GM04503 (cell line): ENCODE measurements at regions not wholly inside any gene's neighbourhood (a gene's known extent, or its start where the extent isn't known, plus 50 kb on each side); places are given as distances from the start of the nearest gene placed in this dataset.

Experiments used
- DNase-seq: peaks from one replicate; pipeline ENCODE4 v3.0.0-alpha.2; 2012; ENCODE audit warnings: low read depth

GRCh38 chr11:123303924-123304323 lies 108.9 kb upstream of the CLMP start:
- DNase-seq = no peak

GRCh38 chr11:123302751-123303195 lies 107.7 kb upstream of the CLMP start:
- peak; percentile 45 for DNase-seq

- DNase-seq = no peak
These were observed 106.8 kb upstream of the CLMP start for GRCh38 chr11:123301696-123302400.

- no peak for DNase-seq
These were observed 106.1 kb upstream of the CLMP start for GRCh38 chr11:123301013-123301591.

DNA sequence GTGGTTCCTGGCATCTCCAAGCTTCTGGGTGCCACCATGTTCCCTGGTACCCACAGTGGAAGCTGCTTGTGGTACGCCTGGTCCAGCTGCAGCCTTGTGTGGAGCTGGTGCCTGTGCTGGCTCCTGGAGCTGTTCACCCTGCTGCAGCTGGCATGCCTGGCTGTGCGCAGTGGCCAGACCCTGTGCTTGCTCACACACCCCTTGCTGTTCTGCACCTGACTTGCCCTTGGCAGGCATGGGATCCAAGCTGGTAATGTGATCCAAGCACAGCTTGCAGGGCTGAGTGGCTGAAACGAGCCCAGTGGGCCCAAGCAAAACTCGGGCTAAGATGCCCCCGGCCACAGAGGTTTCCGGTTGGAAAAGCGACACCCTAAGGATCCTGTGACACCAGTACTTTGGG lies 104.7 kb upstream of the CLMP start:
- DNase-seq = no peak

DNA sequence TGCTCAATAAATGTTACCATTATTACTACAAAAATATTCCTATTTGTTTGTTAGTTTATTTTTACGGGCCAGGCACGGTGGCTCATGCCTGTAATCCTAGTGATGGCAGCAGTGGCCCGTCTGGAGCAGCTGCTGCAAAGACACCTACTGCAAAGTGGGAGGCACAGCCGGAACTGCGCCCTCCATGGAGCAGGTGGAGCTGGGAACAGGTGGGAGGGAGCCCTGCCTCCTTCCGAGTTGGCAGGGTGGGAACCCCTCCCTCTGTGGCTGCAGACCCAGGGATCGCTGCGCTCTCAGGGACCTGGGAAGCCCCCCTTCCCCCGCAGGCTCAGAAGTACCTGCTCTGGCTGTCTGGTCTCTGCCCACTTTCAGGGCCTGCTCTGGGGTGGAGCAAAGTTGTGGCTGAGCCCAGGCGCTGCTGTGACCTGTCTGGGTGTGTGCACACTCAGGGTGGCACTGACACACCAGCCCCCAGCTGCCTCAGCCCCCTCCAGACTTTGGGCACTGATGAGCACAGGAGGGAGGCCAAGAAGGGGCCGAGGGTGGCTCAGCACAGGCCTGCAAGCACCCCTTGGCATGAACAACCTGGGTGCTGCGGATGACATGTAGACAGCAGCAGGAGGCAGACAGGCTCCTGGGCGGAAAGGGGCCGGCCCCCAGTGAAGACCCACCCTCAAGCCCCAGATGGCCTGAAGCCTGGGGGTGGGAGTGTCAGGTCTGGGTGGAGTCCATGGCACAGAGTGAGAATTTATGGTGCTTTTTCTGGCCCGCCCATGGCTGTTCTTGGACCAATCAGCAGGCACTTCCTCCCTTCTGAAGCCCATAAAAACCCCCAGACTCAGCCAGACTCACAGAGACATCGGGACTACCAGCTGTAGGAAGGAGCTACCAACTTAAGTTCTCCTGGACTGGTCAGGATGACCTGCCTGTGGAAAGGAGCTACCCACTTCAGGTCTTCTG lies 103.7 kb upstream of the CLMP start:
- no peak for DNase-seq

- no peak for DNase-seq
These were observed 97.6 kb upstream of the CLMP start for GRCh38 chr11:123292647-123293046.

DNA sequence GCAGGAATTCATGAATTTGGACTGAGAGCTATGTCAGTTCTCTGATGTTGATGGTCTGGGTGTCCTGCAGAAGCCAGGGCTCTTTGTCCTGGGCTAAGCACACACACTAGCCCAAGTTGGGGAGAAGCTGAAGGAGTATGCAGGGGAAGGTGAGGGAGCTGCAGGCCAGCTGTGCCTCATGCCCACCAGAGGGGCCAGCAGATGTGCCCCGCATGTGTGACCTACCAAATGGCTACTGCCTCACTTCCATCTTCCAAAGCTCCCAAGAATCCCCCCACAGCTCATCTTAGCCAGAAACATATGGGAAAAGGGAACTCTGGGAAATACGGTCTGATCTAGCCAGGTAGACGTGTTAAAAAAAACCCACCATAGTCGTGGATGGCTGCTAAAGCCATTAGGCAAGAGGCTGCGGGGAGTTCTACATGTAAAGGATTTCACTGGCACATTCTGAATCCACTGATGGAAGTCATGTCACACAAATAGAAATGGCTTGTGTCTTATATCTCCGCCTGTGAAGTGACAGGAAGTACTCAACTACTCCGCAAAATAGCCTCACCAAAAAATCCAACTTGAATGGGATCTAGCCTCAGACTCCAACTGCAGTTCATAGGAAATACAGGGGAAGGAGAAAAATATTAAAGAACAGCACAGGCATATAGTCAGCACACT lies 96.3 kb upstream of the CLMP start:
- DNase-seq = no peak

GRCh38 chr11:123286761-123287160 lies 91.7 kb upstream of the CLMP start:
- no peak for DNase-seq

DNA sequence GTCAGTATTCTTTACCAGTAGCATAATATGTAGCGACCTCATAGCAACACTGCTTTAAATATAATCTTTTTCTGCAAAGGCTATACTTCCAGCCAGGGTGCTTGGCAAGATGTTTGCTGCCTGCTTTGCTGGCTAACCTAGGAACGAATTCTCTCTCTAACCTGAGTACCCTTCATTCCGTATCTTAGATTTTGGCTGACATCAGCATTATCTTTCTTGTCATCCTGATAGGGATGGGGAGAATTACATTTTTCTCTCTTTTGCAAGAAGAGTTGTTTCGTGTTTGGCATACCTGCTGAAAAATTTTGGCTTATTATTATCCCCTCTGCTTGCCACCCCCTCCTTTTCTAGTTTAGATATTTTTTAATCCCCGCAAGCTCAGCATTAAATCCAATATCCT lies 91.2 kb upstream of the CLMP start:
- DNase-seq = no peak

GRCh38 chr11:123284454-123284853 lies 89.4 kb upstream of the CLMP start:
- no peak for DNase-seq

DNA sequence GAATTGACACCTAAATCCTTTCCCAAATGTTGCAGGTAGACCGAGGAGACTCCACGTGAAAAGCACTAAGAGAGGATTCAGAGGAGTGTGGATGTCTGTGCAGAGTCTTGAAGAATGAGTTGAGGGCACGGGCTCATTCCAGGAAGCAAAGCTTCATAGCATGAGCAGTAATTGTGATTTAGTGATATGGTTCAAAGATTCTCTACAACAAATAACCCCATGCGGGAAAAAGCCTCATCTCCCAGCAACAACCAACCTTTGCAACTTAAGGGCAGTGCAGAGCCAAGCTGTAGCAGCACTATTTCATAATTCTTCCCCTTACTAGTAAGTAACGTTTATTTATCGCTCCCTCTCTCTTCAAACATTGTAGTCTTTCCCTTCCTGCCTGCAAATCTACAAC lies 87.5 kb upstream of the CLMP start:
- DNase-seq = no peak

DNA sequence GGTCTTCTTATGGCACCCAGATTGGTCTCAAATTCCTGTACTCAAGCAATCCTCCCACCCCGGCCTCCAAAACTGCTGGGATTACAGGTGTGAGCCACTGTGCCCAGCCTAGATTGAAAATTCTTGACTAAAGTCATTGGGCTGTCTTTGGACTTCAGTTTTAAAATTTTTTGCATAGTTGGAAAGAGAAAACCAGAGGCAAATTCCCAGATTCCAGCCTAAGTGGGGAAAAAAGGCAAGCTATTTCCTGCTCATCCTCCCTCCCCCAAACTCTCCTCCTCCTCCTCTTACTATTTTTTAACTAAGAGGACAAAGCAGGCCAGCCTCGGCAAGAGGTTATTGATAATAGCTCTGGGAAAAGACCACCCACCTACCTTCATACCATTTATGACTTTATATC lies 78.6 kb upstream of the CLMP start:
- no peak for DNase-seq

GRCh38 chr11:123272565-123272964 lies 77.5 kb upstream of the CLMP start:
- DNase-seq = no peak

DNA sequence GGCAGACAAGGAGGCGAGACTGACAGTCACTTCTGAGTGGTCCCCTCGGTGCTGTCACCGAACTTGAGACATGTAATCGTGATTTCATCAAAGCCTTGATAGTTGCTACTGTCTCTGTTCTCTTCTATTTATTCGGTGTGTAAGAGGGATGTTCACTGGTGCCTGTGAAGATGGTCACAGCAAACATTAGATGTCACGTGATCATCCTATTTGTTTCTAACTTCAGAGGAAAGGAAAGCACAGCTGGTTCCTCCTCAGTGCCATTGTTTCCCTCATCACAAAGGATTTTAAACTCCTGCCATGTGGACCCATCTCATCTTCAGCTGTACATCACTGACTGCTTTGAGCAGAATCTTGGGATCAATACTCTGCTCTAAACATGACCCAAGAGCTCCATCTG lies 73.1 kb upstream of the CLMP start:
- no peak for DNase-seq

DNA sequence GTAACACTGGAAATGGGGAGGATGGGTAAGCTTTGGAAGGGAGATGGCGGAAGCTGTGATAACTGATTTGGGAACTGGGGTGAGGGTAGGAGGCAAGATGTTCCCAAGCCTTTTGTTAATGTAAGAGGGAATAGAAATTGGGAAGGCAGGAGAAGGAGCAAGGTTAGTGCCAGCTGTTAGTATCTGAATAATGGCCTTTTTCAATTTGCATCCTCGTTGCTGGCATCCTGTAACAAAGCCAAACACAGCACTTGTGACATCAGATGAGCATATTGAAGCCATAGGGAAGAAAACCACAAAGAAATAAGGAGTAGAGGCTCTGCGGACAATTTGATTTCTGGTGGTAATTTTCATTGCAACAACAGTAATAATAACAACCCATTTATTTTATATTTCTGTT lies 70.9 kb upstream of the CLMP start:
- DNase-seq = no peak

- DNase-seq = no peak
These were observed 69.4 kb upstream of the CLMP start for GRCh38 chr11:123264431-123264780.

DNA sequence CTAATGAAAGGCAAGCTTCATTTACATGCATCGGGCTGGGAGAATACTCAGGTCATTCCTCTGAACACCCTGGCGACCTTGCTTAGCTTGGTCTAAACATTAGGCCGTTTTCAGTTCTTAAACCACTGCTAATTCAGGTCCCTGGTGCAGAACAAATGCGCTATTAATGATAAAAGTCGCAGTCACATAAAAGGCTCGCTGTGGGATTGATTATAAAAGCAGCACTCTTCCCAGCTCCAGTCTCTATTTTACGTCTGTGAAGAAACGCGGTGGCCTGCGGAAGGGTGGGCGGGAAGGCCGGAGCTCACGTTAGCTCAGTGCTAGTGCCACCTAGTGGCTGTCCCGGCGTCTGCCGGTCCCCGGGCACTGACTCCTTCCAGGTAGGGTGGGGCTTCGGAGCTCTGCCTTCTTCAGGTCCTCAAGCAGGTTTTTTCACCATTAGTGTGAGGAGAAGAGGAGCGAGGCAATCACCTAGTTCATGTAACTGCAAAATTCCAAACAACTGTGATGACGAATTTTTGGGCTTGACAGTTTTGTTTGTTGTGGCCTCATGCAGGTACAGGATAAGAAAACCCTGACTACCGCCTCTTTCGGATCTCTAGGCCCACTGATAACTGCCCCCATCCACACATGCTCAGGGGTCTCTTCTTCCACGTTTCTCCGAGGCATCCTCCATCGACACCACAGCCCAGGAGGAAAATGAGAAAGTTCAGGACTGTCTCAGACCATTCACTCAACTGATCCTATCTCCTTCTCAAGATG lies 66.5 kb upstream of the CLMP start:
- no peak for DNase-seq

DNA sequence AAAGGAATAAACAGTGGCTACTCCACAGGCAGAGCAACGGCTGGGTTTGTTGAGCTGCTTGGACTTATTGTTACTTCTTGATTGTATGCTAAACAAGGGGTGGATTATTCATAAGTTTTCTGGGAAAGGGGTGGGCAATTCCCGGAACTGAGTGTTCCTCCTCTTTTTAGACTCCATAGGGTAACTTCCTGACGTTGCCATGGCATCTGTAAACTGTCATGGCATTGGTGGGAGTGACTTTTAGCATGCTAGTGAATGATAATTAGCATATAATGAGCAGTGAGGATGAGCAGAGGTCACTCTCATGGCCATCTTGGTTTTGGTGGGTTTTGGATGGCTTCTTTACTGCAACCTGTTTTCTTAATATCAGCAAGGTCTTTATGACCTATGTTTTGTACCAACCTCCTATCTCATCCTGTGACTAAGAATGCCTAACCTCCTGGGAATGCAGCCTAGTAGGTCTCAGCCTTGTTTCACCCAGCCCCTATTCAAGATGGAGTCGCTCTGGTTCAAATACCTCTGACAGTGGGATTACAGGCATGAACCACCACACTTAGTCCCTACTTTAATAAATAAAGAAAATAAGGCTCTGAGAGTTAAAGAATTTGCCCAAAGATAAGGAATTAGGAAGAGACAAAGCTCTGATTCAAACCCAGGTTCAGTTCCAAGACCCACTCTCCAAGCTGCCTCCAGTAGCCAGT lies 65.6 kb upstream of the CLMP start:
- no peak for DNase-seq

GRCh38 chr11:123258877-123259276 lies 63.8 kb upstream of the CLMP start:
- no peak for DNase-seq

DNA sequence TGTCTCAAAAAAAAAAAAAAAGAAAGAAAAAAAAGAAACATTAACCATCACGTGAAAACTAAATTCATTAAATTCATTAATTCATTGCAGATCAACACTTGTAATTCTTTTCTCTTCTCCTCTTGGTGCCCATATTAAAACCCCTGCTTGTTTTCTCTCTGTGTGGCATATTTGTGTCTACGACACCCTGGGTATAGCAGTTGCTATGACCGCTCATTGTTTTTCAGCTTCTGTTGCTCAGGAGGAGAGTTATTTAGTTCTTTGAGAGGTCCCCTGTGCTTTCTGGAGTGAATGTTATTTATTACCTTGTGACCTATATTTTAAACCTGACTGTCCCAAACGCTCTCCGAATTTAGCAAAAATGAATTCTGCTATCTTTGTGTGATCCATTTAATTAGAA lies 62.3 kb upstream of the CLMP start:
- DNase-seq = no peak
